ENCODE measurements at regions not wholly inside any gene's neighbourhood (a gene's known extent, or its start where the extent isn't known, plus 50 kb on each side); places are given as distances from the start of the nearest gene placed in this dataset.

GRCh38 chr7:131735101-131735500 lies 178.7 kb upstream of the PODXL start:
- Histone ChIP-seq H3K4me3 (ENCODE audit: low read length) (no peak overlapping the region), H3K27ac (ENCODE audit: low read depth, low read length) (no peak overlapping the region), H3K4me1 (ENCODE audit: control insufficient read depth, low read length) (no peaks in the 10 kb centered on the region), H3K4me2 (ENCODE audit: low read length) (no peak overlapping the region), H3K79me2 (ENCODE audit: control insufficient read depth, low read length) (no peaks in the 10 kb centered on the region), H3F3A (ENCODE audit: control insufficient read depth, insufficient read depth) (no peaks in the 10 kb centered on the region), H4K20me1 (ENCODE audit: control insufficient read depth, insufficient read depth, low read depth, low read length) (no peaks in the 10 kb centered on the region), H3K9me3 (ENCODE audit: control insufficient read depth, insufficient read depth, low read length) (no peaks in the 10 kb centered on the region), H3K36me3 (ENCODE audit: control insufficient read depth, low read length) (no peaks in the 10 kb centered on the region), H3K9me2 (replicated peaks; ENCODE audit: control insufficient read depth, low read length) (no peaks in the 10 kb centered on the region), H3K27me3 (ENCODE audit: control insufficient read depth, low read length) (no peaks in the 10 kb centered on the region)
- no peak for TF ChIP-seq EZH2phosphoT487 (IDR thresholded peaks at IDR 0.05; ENCODE audit: borderline replicate concordance, low read length)

- Histone ChIP-seq H3K27ac (ENCODE audit: low read depth, low read length) (no peak overlapping the region), H3F3A (ENCODE audit: control insufficient read depth, insufficient read depth) (no peaks in the 10 kb centered on the region), H3K79me2 (ENCODE audit: control insufficient read depth, low read length) (no peaks in the 10 kb centered on the region), H3K27me3 (ENCODE audit: control insufficient read depth, low read length) (no peaks in the 10 kb centered on the region), H4K20me1 (ENCODE audit: control insufficient read depth, insufficient read depth, low read depth, low read length) (no peaks in the 10 kb centered on the region), H3K36me3 (ENCODE audit: control insufficient read depth, low read length) (no peaks in the 10 kb centered on the region), H3K4me3 (ENCODE audit: low read length) (no peak overlapping the region), H3K4me2 (ENCODE audit: low read length) (no peak overlapping the region), H3K9me2 (replicated peaks; ENCODE audit: control insufficient read depth, low read length) (no peaks in the 10 kb centered on the region), H3K9me3 (ENCODE audit: control insufficient read depth, insufficient read depth, low read length) (no peaks in the 10 kb centered on the region), H3K4me1 (ENCODE audit: control insufficient read depth, low read length) (no peaks in the 10 kb centered on the region)
- no peak for TF ChIP-seq EZH2phosphoT487 (IDR thresholded peaks at IDR 0.05; ENCODE audit: borderline replicate concordance, low read length)
- TF ChIP-seq, protein P1, sequence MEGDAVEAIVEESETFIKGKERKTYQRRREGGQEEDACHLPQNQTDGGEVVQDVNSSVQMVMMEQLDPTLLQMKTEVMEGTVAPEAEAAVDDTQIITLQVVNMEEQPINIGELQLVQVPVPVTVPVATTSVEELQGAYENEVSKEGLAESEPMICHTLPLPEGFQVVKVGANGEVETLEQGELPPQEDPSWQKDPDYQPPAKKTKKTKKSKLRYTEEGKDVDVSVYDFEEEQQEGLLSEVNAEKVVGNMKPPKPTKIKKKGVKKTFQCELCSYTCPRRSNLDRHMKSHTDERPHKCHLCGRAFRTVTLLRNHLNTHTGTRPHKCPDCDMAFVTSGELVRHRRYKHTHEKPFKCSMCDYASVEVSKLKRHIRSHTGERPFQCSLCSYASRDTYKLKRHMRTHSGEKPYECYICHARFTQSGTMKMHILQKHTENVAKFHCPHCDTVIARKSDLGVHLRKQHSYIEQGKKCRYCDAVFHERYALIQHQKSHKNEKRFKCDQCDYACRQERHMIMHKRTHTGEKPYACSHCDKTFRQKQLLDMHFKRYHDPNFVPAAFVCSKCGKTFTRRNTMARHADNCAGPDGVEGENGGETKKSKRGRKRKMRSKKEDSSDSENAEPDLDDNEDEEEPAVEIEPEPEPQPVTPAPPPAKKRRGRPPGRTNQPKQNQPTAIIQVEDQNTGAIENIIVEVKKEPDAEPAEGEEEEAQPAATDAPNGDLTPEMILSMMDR (IDR thresholded peaks at IDR 0.05; ENCODE audit: low read depth, low read length, poor library complexity, severe bottlenecking): no peak
Observed at GRCh38 chr7:131733604-131734003, 177.2 kb upstream of the PODXL start.

- Histone ChIP-seq H3K79me2 (ENCODE audit: control insufficient read depth, low read length) (no peaks in the 10 kb centered on the region), H3K9me2 (replicated peaks; ENCODE audit: control insufficient read depth, low read length) (no peaks in the 10 kb centered on the region), H3K27me3 (ENCODE audit: control insufficient read depth, low read length) (no peaks in the 10 kb centered on the region), H3K4me1 (ENCODE audit: control insufficient read depth, low read length) (no peaks in the 10 kb centered on the region), H3K27ac (ENCODE audit: low read depth, low read length) (no peak overlapping the region), H3K36me3 (ENCODE audit: control insufficient read depth, low read length) (no peaks in the 10 kb centered on the region), H3K4me3 (ENCODE audit: low read length) (no peak overlapping the region), H3K9me3 (ENCODE audit: control insufficient read depth, insufficient read depth, low read length) (no peaks in the 10 kb centered on the region), H4K20me1 (ENCODE audit: control insufficient read depth, insufficient read depth, low read depth, low read length) (no peaks in the 10 kb centered on the region), H3K4me2 (ENCODE audit: low read length) (no peak overlapping the region), H3F3A (ENCODE audit: control insufficient read depth, insufficient read depth) (no peaks in the 10 kb centered on the region)
- TF ChIP-seq EZH2phosphoT487 (IDR thresholded peaks at IDR 0.05; ENCODE audit: borderline replicate concordance, low read length): no peak
- TF ChIP-seq, protein P1 (IDR thresholded peaks at IDR 0.05; ENCODE audit: low read depth, low read length, poor library complexity, severe bottlenecking): no peak
Observed at GRCh38 chr7:131727189-131727588, 170.8 kb upstream of the PODXL start.

DNA sequence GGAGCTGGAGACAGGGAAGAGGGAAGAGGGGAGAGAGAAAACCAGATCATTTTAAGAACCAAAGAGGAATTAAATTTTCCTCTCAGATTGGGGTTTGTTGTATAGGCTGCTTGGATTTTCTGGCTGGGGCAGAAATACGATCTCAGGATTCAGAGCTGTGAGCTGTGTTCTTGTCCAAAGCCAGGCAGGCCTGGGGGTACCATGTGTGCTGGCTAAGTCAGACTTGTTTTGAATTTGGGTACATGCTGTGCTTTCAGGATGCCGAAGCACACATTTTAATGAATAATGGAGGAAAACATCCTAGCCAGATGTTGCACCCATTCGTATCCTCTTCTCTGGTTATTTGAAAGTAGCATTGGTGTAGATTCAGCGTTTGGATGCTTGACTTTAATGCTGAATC lies 170.3 kb upstream of the PODXL start:
- H3K9me2 ChIP-seq (replicated peaks; ENCODE audit: control insufficient read depth, low read length): no peaks in the 10 kb centered on the region
- no peaks in the 10 kb centered on the region for H3K9me3 ChIP-seq (ENCODE audit: control insufficient read depth, insufficient read depth, low read length)
- H4K20me1 ChIP-seq (ENCODE audit: control insufficient read depth, insufficient read depth, low read depth, low read length): no peaks in the 10 kb centered on the region
- no peak overlapping the region for H3K27ac ChIP-seq (ENCODE audit: low read depth, low read length)
- H3K36me3 ChIP-seq (ENCODE audit: control insufficient read depth, low read length): no peaks in the 10 kb centered on the region
- H3K4me3 ChIP-seq (ENCODE audit: low read length): no peak overlapping the region
- H3K4me1 ChIP-seq (ENCODE audit: control insufficient read depth, low read length): no peaks in the 10 kb centered on the region
- TF ChIP-seq EZH2phosphoT487 (IDR thresholded peaks at IDR 0.05; ENCODE audit: borderline replicate concordance, low read length): no peak
- TF ChIP-seq, protein P1 (IDR thresholded peaks at IDR 0.05; ENCODE audit: low read depth, low read length, poor library complexity, severe bottlenecking): no peak
- no peaks in the 10 kb centered on the region for H3K79me2 ChIP-seq (ENCODE audit: control insufficient read depth, low read length)
- H3K4me2 ChIP-seq (ENCODE audit: low read length): no peak overlapping the region
- H3F3A ChIP-seq (ENCODE audit: control insufficient read depth, insufficient read depth): no peaks in the 10 kb centered on the region
- no peaks in the 10 kb centered on the region for H3K27me3 ChIP-seq (ENCODE audit: control insufficient read depth, low read length)
